HG03045 (cell line): ENCODE measurements at regions not wholly inside any gene's neighbourhood (a gene's known extent, or its start where the extent isn't known, plus 50 kb on each side); places are given as distances from the start of the nearest gene placed in this dataset.
"Not testable (repeated sequence)": the region's sequence is repeated elsewhere in the genome, so short reads cannot be mapped to it uniquely, and the experiment has no call there.

Experiments
- ATAC-seq: cut with Tn5 transposase; IDR thresholded peaks from one replicate; pipeline ENCODE4 v1.9.1; 2021; ENCODE audit warnings: mild to moderate bottlenecking, moderate library complexity; ENCODE audit not compliant: unreplicated experiment

DNA sequence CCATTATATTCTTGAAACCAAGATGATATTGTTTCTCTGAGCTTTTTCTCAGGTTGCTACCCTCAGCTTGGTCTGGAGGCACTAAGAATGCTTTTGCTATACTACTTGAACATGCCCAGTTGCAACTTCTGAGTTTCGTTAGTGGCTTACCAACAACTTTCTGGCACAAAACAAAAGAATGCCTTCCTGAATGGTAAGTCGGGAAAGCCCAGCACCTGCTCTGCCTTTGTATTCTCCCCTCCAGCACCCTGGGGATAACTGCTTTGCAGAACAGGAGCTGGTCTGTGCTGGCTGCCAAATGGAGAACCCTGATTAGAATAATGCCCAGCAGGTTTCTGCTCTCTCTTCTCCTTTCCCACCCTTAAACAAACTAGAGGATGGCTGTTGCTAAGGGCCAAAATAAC is 149.3 kb downstream of the TGFB2 start:
- no peak for ATAC-seq

DNA sequence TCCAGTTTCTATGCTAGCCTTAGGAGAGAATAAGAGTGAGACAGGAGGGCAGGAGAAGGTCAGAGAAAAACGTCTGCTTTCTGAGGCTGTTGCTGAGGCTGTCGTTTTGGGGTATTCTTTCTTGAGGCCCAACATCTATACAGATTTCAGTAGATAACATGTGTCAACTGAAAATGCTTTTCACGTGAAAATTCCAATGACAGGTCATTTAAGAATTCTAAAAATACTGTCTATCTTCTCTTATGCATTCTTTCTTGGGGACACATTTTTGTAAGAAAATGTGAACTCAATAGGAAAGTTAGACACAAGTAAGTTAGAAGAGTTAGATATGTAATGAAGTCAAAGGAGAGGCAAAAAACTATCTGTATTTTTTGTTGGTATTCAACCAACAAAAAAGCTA is 150.8 kb downstream of the TGFB2 start:
- no peak for ATAC-seq

DNA sequence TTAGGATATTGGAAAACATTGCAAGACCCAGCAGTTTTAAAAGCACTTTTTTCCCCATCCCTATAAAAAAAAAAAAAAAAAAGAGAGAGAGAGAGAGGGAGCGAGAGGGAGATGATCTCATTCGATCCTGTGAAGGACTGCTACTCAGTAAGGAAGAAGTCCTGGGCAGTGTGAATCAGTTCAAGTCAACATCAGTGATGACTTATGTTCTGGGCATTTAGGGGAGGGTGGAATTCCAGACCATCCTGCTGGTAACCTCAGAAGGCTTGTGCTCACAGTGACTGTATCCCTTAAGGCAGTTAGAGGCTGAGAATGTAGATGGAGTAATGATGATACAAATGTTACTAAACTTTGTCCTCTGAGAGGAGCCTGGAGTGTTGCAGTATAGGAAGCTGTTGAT is 151.4 kb downstream of the TGFB2 start:
- ATAC-seq: no peak

DNA sequence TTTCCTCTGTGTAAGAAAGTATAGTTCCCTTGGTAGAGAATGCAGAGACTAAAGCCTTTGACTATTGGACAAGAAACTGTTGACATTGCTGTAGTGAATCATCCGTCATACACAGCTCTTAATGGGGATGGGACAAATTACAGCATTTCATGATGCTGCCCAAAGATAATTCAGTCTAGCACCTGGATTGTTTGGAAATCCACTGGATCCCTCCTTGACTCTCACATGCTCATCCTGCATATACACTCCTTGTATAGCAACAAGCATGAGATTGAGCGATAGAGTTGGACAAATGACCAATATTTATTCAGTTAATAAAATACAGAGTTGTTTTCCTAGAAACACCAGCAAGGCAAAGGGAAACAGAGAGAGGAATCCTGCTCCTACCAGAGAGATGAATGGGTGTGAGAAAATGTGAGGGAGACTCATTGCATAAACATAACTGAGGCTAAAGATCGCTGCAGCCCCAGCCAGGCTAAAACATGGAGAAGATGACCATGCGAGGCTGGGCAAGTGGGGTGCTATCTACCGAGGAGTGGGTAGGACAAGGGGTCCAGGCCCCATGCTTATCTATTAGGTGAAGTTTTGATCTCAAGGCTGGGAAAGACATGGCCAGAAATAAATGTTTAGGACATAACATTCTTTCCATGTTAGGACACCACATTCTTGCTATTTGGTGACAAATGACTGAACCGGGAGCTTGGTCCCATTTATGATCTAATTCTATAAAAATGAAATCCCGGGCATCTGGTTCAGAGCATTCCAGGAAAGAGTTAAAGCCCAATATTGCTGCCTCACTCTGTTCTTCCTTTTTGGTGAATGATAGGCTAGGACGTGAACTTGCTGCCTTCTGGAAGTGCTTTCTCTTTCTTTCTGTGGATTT is 153.2 kb downstream of the TGFB2 start:
- ATAC-seq: no peak

- no peak for ATAC-seq
Measured at GRCh38 chr1:218499011-218499691, 154.0 kb downstream of the TGFB2 start.

DNA sequence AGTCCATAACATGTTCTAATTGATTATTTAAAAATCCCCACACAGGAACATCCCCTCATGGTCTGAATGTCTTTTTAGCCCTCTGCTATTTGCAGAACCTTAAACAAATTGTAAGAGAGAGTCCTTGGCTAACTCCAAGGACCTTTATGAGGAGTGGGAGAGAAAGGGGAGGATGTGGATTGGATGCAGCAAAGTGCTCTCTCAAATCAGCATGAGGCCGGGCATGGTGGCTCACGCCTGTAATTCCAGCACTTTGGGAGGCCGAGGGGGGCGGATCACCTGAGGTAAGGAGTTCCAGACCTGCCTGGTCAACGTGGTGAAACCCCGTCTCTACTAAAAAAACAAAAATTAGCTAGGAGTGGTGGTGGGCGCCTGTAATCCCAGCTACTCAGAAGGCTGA is 154.8 kb downstream of the TGFB2 start:
- ATAC-seq: no peak

DNA sequence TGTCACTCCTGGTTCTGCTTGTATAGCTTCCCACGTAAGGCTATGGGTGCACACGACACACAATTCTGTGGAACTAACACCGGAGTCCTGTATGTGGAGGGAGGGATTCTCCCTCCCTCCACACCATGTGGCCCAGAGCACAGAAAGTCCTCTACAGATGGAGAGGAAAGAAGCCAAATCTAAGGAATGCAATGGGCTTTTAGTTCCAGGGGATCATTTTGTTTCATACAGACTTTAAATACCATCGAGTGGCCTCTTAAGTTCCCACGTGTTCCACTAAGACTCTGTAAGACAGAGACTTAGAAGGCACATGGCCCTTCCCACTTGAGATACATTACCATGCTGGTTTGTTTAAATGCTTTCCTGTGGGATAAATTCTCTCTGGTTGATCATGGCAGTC is 156.0 kb downstream of the TGFB2 start:
- ATAC-seq: no peak

DNA sequence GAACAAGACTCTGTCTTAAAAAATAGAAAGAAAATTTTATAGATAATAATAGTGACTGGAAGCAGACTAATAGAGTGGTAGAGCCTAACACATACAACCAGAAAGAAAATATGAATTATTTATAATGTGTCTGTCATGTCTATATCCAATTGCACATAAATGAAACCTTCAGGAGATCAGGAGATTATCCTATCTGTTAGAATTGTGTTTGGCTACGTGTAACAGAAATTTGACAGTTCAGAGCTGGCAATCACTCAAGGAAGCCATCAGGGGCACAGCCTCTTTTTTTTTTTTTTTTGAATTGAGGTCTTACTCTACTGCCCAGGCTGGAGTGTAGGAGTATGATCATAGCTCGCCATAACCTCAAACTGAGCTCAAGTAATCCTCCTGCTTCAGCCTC is 157.2 kb downstream of the TGFB2 start:
- no peak for ATAC-seq

DNA sequence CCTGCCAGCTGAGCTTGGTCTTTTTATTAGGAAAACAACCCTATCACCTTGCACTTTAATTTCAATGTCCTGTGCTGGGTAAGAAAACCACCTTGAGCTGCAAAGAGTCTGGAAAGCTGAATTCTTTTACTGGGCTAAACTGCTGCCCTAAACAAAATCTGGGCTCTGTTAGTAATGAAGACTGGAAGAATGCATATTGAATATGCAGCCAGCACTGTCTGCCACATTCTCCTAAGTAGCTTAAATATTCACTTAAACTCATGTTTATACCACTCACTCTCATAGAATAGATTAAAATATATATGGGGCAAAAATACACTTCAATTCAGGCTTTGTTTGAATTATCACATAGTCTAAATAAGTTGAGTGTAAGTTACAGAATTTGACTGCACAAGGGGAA is 158.0 kb downstream of the TGFB2 start:
- ATAC-seq: no peak

DNA sequence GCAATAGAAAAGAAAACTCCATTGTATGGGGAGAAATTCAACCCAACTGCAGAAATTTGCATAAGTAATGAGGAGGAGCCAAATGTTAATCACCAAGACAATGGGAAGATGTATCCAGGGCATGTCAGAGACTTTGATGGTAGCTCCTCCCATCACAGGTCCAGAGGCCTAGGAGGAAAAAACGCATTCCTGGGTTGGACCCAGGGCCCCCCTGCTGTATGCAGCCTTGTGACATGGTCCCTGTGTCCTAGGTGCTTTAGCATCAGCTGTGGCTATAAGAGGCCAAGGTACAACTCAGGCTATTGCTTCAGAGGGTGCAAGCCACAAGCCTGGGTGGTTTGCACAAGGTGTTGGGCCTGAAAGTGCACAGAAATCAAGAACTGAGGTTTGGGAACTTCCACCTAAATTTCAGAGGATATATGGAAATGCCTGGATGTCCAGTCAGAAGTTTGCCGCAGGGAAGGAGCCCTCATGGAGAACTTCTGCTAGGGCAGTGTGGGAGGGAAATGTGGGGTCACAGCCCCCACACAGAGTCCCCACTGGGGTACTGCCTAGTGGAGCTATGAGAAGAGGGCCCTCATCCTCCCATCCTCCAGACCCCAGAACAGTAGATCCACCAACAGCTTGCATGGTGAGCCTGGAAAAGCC is 162.3 kb downstream of the TGFB2 start:
- ATAC-seq: no peak

- no peak for ATAC-seq
Measured at GRCh38 chr1:218510153-218510772, 165.1 kb downstream of the TGFB2 start.

GRCh38 chr1:218513328-218513727 is 168.2 kb downstream of the TGFB2 start:
- no peak for ATAC-seq

- no peak for ATAC-seq
Measured at GRCh38 chr1:218514689-218515088, 169.6 kb downstream of the TGFB2 start.

GRCh38 chr1:218516526-218516925 is 171.4 kb downstream of the TGFB2 start:
- ATAC-seq: no peak

- ATAC-seq: no peak
Measured at GRCh38 chr1:218517459-218517858, 172.3 kb downstream of the TGFB2 start.

GRCh38 chr1:218518216-218518740 is 173.1 kb downstream of the TGFB2 start:
- ATAC-seq: no peak

GRCh38 chr1:218520646-218521045 is 175.5 kb downstream of the TGFB2 start:
- not testable (repeated sequence) for ATAC-seq

- peak; percentile 55 for ATAC-seq
Measured at GRCh38 chr1:218521414-218522169, 176.5 kb downstream of the TGFB2 start.

- ATAC-seq: no peak
Measured at GRCh38 chr1:218524526-218524925, 179.4 kb downstream of the TGFB2 start.

- no peak for ATAC-seq
Measured at GRCh38 chr1:218525031-218525430, 179.9 kb downstream of the TGFB2 start.
